ENCODE measurements at regions not wholly inside any gene's neighbourhood (a gene's known extent, or its start where the extent isn't known, plus 50 kb on each side); places are given as distances from the start of the nearest gene placed in this dataset.
A peak's percentile ranks its signal among the peaks of the same experiment; 100 is the strongest.

- H3K9me3 ChIP-seq (ENCODE audit: control insufficient read depth in 1 of 2, insufficient read depth in 1 of 2, low read length in 2 of 2): peaks cover 0 to 13% of the 10 kb centered on the region in 2 experiments
- TF ChIP-seq CTCF (IDR thresholded peaks at IDR 0.05): no peak
- intact Hi-C loops (cut with DNase I, micrococcal nuclease): no loop called here
Observed at GRCh38 chr21:38729291-38729690, 76.4 kb upstream of the ETS2 start.

GRCh38 chr21:38729754-38730379 is 75.9 kb upstream of the ETS2 start:
- POLR2A ChIA-PET: no interaction called here
- H3K4me3 ChIP-seq (ENCODE audit: low read length): no peak overlapping the region
- no peaks in the 10 kb centered on the region for H3K36me3 ChIP-seq (ENCODE audit: insufficient read depth, low read length)
- Mint-ChIP-seq H3K27me3 (peaks cover 25% of the 10 kb centered on the region), H3K4me3 (no peak overlapping the region), H3K9me3 (peaks cover 3% of the 10 kb centered on the region), H3K27ac (no peak overlapping the region), H3K36me3 (ENCODE audit: low read depth) (no peaks in the 10 kb centered on the region), H3K4me1 (ENCODE audit: low read depth) (peaks cover 9% of the 10 kb centered on the region)
- H3K27ac ChIP-seq (ENCODE audit: low read depth in 1 of 2, low read length in 2 of 2): no peak overlapping the region
- peaks cover 7% of the 10 kb centered on the region for H3K4me1 ChIP-seq (ENCODE audit: insufficient read depth, low read length)
- peaks cover 6 to 11% of the 10 kb centered on the region in 2 experiments for H3K27me3 ChIP-seq (ENCODE audit: control insufficient read depth in 1 of 2, insufficient read depth in 2 of 2, low read length in 2 of 2)
- intact Hi-C loops (cut with DNase I, micrococcal nuclease): loop anchor here (5.0 to 10.0 kb wide), 3 partner anchors 102 to 657 kb away; a partner anchor contains a TSS
- ATAC-seq (ENCODE audit: poor library complexity) (no peak), DNase-seq (no peak)
- H3K9me3 ChIP-seq (ENCODE audit: control insufficient read depth in 1 of 2, insufficient read depth in 1 of 2, low read length in 2 of 2): peaks cover 0 to 10% of the 10 kb centered on the region in 2 experiments
- CTCF ChIA-PET: no interaction called here
- no peak for TF ChIP-seq CTCF (IDR thresholded peaks at IDR 0.05)

More at GRCh38 chr21:38729291-38729690, 76.4 kb upstream of the ETS2 start:
- Mint-ChIP-seq H3K4me1 (ENCODE audit: low read depth) (peaks cover 4% of the 10 kb centered on the region), H3K9me3 (peaks cover 6% of the 10 kb centered on the region), H3K27me3 (peaks cover 19% of the 10 kb centered on the region), H3K4me3 (no peak overlapping the region), H3K36me3 (ENCODE audit: low read depth) (no peaks in the 10 kb centered on the region), H3K27ac (no peak overlapping the region)
- H3K27ac ChIP-seq (ENCODE audit: low read depth in 1 of 2, low read length in 2 of 2): no peak overlapping the region
- no peak for ATAC-seq (ENCODE audit: poor library complexity)
- H3K36me3 ChIP-seq (ENCODE audit: insufficient read depth, low read length): no peaks in the 10 kb centered on the region
- DNase-seq: no peak
- no peak overlapping the region for H3K4me3 ChIP-seq (ENCODE audit: low read length)
- POLR2A ChIA-PET: no interaction called here
- H3K4me1 ChIP-seq (ENCODE audit: insufficient read depth, low read length): peaks cover 5% of the 10 kb centered on the region
- H3K27me3 ChIP-seq (ENCODE audit: control insufficient read depth in 1 of 2, insufficient read depth in 2 of 2, low read length in 2 of 2): peaks cover 4 to 5% of the 10 kb centered on the region in 2 experiments
- CTCF ChIA-PET: no interaction called here

- Histone ChIP-seq H3K27ac (ENCODE audit: low read depth in 1 of 2, low read length in 2 of 2) (no peak overlapping the region), H3K9me3 (ENCODE audit: control insufficient read depth in 1 of 2, insufficient read depth in 1 of 2, low read length in 2 of 2) (no peaks in the 10 kb centered on the region), H3K4me3 (ENCODE audit: low read length) (peak overlapping the region; percentile 53), H3K36me3 (ENCODE audit: insufficient read depth, low read length) (no peaks in the 10 kb centered on the region), H3K4me1 (ENCODE audit: insufficient read depth, low read length) (peaks cover 7% of the 10 kb centered on the region), H3K27me3 (ENCODE audit: control insufficient read depth in 1 of 2, insufficient read depth in 2 of 2, low read length in 2 of 2) (peaks cover 10 to 13% of the 10 kb centered on the region in 2 experiments)
- Mint-ChIP-seq H3K4me3 (peak overlapping the region; percentile 46), H3K27me3 (peaks cover 36% of the 10 kb centered on the region), H3K4me1 (ENCODE audit: low read depth) (peaks cover 9% of the 10 kb centered on the region), H3K9me3 (no peaks in the 10 kb centered on the region), H3K27ac (no peak overlapping the region), H3K36me3 (ENCODE audit: low read depth) (no peaks in the 10 kb centered on the region)
- TF ChIP-seq CTCF (IDR thresholded peaks at IDR 0.05): peak; percentile 98
- peak; percentile 51 for ATAC-seq (ENCODE audit: poor library complexity)
- ChIA-PET POLR2A (interaction anchor here (0.6 kb wide), 1 partner anchor 33 kb away, joined by 3 read pairs; no protein-coding TSS in a partner anchor), CTCF (interaction anchor here (0.6 to 1.3 kb wide), 3 partner anchors 24 to 404 kb away, joined by 3 read pairs; no protein-coding TSS in a partner anchor)
- intact Hi-C loops (cut with DNase I, micrococcal nuclease): loop anchor here (1.0 to 10.0 kb wide), 7 partner anchors 71 to 653 kb away; partner anchors contain the start of gene ETS2 (in 1 of the 2)
- DNase-seq: peak; percentile 39 to 84 (median 72)
Observed at GRCh38 chr21:38733972-38734546, 71.7 kb upstream of the ETS2 start.

Measured in CD4-positive, alpha-beta T cell (primary cell).